OCI-LY7 (cell line): ENCODE measurements at regions not wholly inside any gene's neighbourhood (a gene's known extent, or its start where the extent isn't known, plus 50 kb on each side); places are given as distances from the start of the nearest gene placed in this dataset.

Experiments
- BruUV-seq: library from RNA; stranded (reverse); fragments of 400-500 nt; replicated peaks from 2 replicates; lab custom pipeline; 2021; lab: Mats Ljungman, UMichigan
- CTCF ChIA-PET: fragments of 300-600 bp; sonication (Branson Sonifier 250); formaldehyde crosslinking; loops from one replicate; lab custom pipeline; 2022; ENCODE audit warnings: antibody characterized with exemption; ENCODE audit not compliant: unreplicated experiment; lab: Charles Lee
- POLR2A ChIA-PET: fragments of 300-600 bp; sonication (Branson Sonifier 250); formaldehyde crosslinking; loops from one replicate; lab custom pipeline; 2022; ENCODE audit warnings: antibody characterized with exemption; lab: Charles Lee
- DNase-seq: peaks from one replicate; pipeline ENCODE4 v3.0.0-alpha.2; 2015; ENCODE audit warnings: low spot score
- H2AFZ ChIP-seq: fragments of 200-600 bp; sonication (generic), shearing (Covaris generic); 2 replicates; pipeline ENCODE4 v1.6.1; 2014; ENCODE audit warnings: mild to moderate bottlenecking, antibody characterized with exemption, low read length, moderate library complexity
- H3K27ac ChIP-seq: fragments of 200-600 bp; sonication (generic); 2 replicates; pipeline ENCODE4 v1.5.1; 2014; ENCODE audit warnings: mixed run types, low read depth, mild to moderate bottlenecking, moderate library complexity, low read length, inconsistent platforms; ENCODE audit not compliant: poor library complexity, severe bottlenecking
- H3K36me3 ChIP-seq: fragments of 200-600 bp; sonication (generic); 2 replicates; pipeline ENCODE4 v1.6.1; 2014; ENCODE audit warnings: mild to moderate bottlenecking, antibody characterized with exemption, low read length, moderate library complexity, mixed read lengths; ENCODE audit not compliant: insufficient read depth
- H3K4me1 ChIP-seq: fragments of 200-600 bp; sonication (generic); 2 replicates; pipeline ENCODE4 v1.5.1; 2014; ENCODE audit warnings: mild to moderate bottlenecking, low read length; ENCODE audit not compliant: insufficient read depth, poor library complexity, severe bottlenecking
- H3K4me2 ChIP-seq: fragments of 200-600 bp; sonication (generic); 2 replicates; pipeline ENCODE4 v1.6.1; 2014; ENCODE audit warnings: mild to moderate bottlenecking, low read length
- H3K4me3 ChIP-seq: fragments of 200-600 bp; sonication (generic); 2 replicates; pipeline ENCODE4 v1.5.1; 2014; ENCODE audit warnings: mild to moderate bottlenecking, low read depth, low read length; ENCODE audit not compliant: poor library complexity, severe bottlenecking
- H3K79me2 ChIP-seq: fragments of 200-600 bp; sonication (generic); 2 replicates; pipeline ENCODE4 v1.6.1; 2016; ENCODE audit warnings: low read depth, mild to moderate bottlenecking, low read length, moderate library complexity, mixed read lengths; ENCODE audit not compliant: insufficient read depth
- H3K9me2 ChIP-seq: fragments of 200-600 bp; sonication (generic); 2 replicates; pipeline ENCODE4 v1.6.1; 2016; ENCODE audit warnings: mild to moderate bottlenecking, low read length, mixed read lengths; ENCODE audit not compliant: insufficient read depth
- H3K9me3 ChIP-seq: fragments of 200-600 bp; sonication (generic); 2 replicates; pipeline ENCODE4 v1.6.1; 2014; ENCODE audit warnings: mild to moderate bottlenecking, mixed run types, low read length, mixed read lengths
- H4K20me1 ChIP-seq: fragments of 200-600 bp; sonication (generic); 2 replicates; pipeline ENCODE4 v1.6.1; 2014; ENCODE audit warnings: mild to moderate bottlenecking, antibody characterized with exemption, low read length, moderate library complexity, mixed read lengths; ENCODE audit not compliant: insufficient read depth
- CTCF ChIP-seq: fragments of 200-600 bp; sonication (generic); conservative IDR thresholded peaks from 2 replicates; pipeline ENCODE4 v1.5.1; 2014; ENCODE audit warnings: mild to moderate bottlenecking, antibody characterized with exemption, low read length, moderate library complexity, mixed read lengths
- EZH2phosphoT487 ChIP-seq: fragments of 200-600 bp; sonication (generic); IDR thresholded peaks from 2 replicates; pipeline ENCODE4 v1.6.1; 2018; ENCODE audit warnings: low read depth, borderline replicate concordance, mild to moderate bottlenecking, mixed run types, antibody characterized with exemption, low read length, moderate library complexity, mixed read lengths
- intact Hi-C: fragments of 100-400 bp; cut with micrococcal nuclease; formaldehyde crosslinking; loops from one replicate; pipeline ENCODE4 v1.10.0; 2022; ENCODE audit not compliant: unreplicated experiment

GRCh38 chr18:56382541-56382940 is 255.9 kb downstream of the TXNL1 start:
- no peak for DNase-seq
- ChIA-PET POLR2A (no interaction called here), CTCF (no interaction called here)
- no peaks in the 10 kb centered on the region for H3K36me3 ChIP-seq
- H3K9me3 ChIP-seq: no peaks in the 10 kb centered on the region
- H4K20me1 ChIP-seq: no peaks in the 10 kb centered on the region
- H3K27ac ChIP-seq: no peak overlapping the region
- no peaks in the 10 kb centered on the region for H3K4me1 ChIP-seq
- no peak for TF ChIP-seq CTCF
- TF ChIP-seq EZH2phosphoT487: no peak
- no peak overlapping the region for H2AFZ ChIP-seq
- H3K9me2 ChIP-seq: no peaks in the 10 kb centered on the region
- H3K79me2 ChIP-seq: no peaks in the 10 kb centered on the region
- intact Hi-C loops: no loop called here
- BruUV-seq: no TSS peak
- H3K4me2 ChIP-seq: no peak overlapping the region
- no peak overlapping the region for H3K4me3 ChIP-seq

GRCh38 chr18:56381196-56381595 is 257.2 kb downstream of the TXNL1 start:
- POLR2A ChIA-PET: no interaction called here
- no peaks in the 10 kb centered on the region for H3K9me2 ChIP-seq
- no peak for DNase-seq
- H3K79me2 ChIP-seq: no peaks in the 10 kb centered on the region
- TF ChIP-seq EZH2phosphoT487: no peak
- TF ChIP-seq CTCF: no peak
- H3K4me1 ChIP-seq: no peaks in the 10 kb centered on the region
- intact Hi-C loops: no loop called here
- no peaks in the 10 kb centered on the region for H3K9me3 ChIP-seq
- no TSS peak for BruUV-seq
- CTCF ChIA-PET: no interaction called here
- no peaks in the 10 kb centered on the region for H3K36me3 ChIP-seq
- no peaks in the 10 kb centered on the region for H4K20me1 ChIP-seq
- no peak overlapping the region for H3K27ac ChIP-seq
- H3K4me3 ChIP-seq: no peak overlapping the region
- H2AFZ ChIP-seq: no peak overlapping the region
- no peak overlapping the region for H3K4me2 ChIP-seq

DNA sequence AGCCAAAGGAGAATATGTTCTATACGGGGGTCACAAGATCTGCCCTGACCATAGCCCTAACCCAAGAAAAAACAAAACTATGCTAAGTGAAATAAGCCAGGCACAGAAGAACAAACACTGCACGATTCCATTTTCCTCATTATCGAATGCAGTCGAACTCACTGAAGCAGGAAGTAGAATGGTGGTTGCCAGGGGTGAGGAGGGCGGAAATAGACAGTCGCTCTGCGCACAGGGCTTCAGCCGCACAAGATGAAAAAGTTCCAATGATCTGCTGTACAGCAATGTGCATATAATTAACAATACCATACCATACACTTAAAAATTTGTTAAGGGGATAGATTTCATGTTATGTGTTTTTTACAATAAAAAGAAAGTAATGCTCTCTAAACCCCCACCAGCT is 257.7 kb downstream of the TXNL1 start:
- no peak overlapping the region for H3K4me3 ChIP-seq
- H3K9me3 ChIP-seq: no peaks in the 10 kb centered on the region

More for the DNA sequence above, 257.7 kb downstream of the TXNL1 start:
- intact Hi-C loops: no loop called here
- Histone ChIP-seq H3K36me3 (no peaks in the 10 kb centered on the region), H3K9me2 (no peaks in the 10 kb centered on the region), H3K79me2 (no peaks in the 10 kb centered on the region), H3K27ac (no peak overlapping the region), H3K4me1 (no peaks in the 10 kb centered on the region), H3K4me2 (no peak overlapping the region), H2AFZ (no peak overlapping the region), H4K20me1 (no peaks in the 10 kb centered on the region)
- CTCF ChIA-PET: no interaction called here
- POLR2A ChIA-PET: no interaction called here
- DNase-seq: no peak
- BruUV-seq: no TSS peak
- TF ChIP-seq EZH2phosphoT487 (no peak), CTCF (no peak)
